ENCODE measurements at regions not wholly inside any gene's neighbourhood (a gene's known extent, or its start where the extent isn't known, plus 50 kb on each side); places are given as distances from the start of the nearest gene placed in this dataset.
"Not testable (repeated sequence)": the region's sequence is repeated elsewhere in the genome, so short reads cannot be mapped to it uniquely, and the experiment has no call there.

DNA sequence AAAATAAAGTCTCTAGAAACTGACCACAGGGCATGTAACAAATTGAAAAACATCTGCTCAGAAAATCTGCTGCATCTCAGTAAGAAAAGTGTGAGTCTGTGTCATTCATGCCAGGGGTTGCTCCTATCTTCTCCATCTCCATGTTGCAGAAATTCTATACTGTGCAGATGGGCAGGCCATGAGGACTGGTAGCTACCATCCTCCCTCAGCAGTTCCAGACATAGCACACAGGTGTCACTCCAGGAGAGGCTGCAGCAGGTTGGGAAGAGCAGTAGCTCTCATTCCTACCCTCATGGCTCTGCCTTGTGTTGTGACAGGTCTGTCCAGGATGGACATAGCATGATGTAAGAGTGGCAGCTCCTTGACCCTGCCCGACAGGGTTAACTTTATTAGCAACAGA, 173.4 kb downstream of the NDUFS4 start:
- peak; percentile 2 for DNase-seq

DNA sequence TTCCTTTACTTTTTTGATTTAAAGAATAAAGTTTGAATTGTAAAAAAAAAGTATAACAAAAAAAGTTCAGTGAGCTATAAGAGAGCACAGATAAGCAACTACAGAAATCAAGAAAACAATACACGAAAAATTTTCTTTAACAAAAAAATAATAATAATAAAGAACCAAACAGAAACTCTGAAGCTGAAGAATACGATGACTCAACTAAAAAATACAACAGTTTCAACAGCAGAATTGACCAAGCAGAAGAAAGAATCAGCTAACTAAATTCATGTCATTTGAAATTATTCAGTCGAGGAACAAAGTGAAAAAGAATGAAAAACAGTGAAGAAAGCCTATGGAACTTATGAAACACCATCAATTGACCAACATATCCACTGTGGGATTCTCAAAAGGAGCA, 177.7 kb downstream of the NDUFS4 start:
- no peak for DNase-seq

DNA sequence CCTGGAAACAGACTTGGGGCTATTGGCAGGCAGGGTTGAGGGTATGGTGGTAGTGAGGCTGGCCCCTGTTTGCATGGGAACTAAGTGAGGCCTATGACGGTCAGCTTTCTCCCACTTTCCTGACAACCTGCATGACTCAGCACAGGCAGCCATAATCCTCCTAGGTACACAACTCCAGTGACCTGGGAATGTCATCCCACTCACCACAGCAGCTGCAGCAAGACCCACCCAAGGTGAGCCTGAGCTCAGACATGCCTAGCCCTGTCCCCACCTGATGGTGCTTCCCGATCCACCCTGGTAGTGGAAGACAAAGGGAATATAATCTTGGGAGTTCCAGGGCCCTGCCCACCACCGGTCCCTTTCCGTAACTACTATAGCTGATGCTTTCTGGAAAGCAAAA, 178.7 kb downstream of the NDUFS4 start:
- DNase-seq = no peak

DNA sequence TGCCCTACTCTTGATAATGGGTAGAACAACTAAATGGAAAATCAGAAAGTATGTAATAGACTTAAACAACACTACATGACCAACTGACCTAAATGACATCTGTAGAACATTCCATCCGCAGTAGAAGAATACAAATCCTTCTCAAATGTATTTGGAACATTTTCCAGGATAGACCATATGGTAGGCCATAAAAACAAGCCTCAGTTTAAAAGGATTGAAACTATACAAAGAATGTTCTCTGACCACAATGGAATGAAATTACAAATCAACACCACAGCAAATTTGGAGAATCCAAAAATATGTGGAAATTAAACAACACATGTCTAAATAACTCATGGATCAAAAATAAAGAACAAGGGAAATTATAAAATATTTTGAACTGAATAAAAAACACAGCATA, 189.2 kb downstream of the NDUFS4 start:
- DNase-seq = no peak

DNA sequence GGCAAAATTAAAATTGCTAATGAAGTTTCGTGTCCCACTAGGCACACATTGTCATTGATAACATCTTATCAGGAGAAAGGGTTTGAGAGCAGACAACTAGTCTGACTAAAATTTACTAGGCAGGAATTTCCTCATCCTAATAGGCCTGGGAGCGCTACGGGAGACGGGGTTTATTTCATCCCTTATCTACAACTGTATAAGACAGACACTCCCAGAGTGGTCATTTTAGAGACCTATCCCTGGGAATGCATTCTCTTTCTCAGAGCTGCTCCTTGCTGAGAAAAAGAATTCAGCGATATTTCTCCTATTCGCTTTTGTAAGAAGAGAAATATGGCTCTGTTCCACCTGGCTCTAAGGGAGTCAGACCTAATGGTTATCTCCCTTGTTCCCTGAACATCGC, 191.8 kb downstream of the NDUFS4 start:
- not testable (repeated sequence) for DNase-seq

DNA sequence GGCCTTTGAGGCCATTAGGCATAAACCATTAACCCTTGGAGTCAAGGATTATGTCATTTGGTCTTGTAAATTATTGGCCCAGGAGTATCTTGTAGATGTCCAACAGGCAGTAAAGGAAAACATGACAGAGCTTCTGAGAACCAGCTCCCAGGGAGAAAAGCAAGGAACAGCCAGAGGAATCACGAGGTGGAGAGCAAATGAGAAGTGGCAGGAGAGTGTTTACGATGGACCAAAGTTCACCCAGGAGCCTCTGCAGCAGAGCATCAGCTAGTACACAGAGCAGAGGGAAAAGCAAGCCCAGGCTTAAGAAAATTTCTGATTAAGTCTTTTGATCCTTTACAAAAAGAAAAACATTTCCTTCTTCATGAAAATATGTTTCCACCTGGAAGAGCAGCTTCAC, 206.2 kb downstream of the NDUFS4 start:
- no peak for DNase-seq

DNA sequence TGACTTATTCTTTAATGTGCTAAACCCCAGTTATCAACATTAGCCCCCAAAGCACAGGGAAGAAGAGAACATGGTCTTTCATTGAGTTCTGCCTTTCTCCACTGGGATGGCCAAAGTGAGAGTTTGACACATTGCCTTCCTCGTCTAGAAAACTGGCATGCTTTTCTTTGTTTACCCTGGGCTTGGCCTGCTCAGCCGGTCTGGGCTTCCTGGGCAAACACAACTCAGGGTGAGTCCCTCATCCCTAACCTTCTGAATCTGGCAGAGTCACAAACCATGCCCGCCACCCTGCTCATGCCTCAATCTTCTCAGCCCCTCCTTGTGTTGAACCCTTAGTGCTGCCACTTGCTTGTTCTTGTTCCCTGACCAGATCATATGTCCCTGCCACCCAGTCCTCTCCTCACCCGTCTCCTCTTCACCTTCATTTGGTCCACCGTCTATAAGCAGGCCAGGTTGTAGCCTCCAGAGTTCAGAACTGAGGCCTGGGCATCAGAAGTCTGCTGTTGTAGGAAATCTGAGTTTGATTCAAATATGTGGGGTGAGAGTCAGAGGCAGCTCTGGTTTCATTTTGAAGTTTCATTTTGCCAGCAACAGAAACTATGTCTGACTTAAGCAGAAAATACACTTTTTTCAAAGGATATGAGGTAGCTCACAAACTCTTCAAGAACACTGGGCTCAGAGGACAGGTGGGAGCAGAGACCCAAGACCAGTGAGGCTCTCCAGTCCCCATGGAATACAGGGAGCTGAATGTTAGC, 217.6 kb downstream of the NDUFS4 start:
- DNase-seq = no peak

DNA sequence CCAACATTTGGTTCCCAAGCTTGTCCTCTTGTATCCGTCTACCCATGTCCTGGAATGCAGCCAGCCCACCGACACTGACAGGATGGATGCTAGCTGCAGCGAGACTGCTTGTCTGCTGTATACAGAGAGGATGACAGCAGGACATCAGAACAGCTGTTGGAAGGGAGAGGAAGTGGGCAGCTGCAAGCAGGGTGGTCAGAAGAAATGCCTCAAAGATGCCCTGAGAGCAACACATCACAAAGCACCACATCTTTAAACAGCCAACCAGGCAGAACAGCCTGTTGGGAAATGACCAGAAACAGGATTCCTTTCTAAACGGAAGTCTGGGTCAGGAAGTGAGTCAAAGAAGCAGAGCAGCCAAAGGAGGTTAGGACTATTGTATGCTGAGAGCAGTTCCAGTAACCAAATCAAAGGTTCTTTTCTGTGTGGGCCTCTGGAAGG, 219.1 kb downstream of the NDUFS4 start:
- no peak for DNase-seq

DNA sequence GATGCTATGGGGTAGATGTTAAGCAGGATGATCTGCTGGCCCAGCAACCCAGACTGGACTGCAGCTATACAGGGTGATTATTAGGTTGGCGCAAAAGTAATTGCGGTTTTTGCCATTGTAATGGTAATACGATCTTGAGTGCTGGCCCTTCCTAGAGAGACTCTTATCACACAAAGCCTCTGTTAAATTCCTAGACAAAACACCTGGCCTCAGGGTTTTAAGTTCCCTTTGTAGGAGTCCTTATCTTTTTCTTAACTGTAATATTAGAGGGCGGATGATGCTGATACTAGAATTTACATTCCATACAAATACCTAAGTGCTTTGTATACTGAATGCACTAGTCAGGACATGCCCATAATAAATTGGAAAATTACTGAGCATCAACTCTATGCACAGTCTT, 222.2 kb downstream of the NDUFS4 start:
- no peak for DNase-seq

DNA sequence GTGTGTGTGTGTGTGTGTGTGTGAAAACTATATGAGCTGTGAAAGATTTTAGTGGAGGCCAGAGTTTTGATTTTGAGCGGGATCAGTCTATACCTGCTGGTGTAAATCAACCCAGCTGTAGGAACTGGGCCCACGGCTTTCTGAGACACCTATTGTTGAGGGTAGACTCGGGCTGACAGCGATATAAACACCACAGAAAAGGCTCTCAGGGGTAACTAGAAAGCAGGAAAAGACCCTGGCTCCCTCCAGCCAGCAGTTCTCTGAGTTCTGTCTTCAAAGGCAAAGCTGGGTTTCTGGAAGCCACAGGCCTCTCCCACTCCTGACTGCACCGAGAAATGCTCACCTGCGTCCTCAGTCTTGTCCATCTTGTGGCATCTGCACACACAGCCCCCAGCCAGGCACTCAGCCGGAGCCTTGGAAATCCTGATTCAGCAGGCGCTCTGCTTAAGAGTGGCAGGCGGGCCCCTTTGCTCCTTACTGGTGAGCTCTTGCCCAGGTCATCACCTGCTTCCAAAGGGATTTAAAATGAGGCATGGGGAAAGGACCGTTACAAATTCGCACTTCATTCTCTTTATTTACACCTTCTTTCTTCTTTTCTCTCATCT, 223.3 kb downstream of the NDUFS4 start:
- DNase-seq = no peak

DNA sequence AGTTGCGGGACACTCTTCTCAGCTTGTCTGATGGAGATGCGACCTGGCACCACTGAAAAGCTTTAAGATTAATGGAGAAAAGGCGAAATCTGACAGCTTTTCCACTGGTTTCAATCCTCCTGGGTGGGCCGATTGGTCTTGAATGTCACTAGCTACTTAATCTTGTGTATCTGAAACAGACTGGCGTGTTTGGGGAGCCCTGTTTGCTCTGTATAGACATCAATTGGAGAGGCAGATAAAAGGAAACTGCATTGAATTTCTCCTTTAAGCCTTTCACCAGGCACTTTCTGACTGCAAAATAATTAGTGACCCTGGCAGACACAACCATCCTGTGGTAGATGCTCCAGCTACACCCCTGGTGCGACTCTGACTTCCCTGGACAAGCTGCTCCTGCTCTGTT, 224.2 kb downstream of the NDUFS4 start:
- DNase-seq = no peak

DNA sequence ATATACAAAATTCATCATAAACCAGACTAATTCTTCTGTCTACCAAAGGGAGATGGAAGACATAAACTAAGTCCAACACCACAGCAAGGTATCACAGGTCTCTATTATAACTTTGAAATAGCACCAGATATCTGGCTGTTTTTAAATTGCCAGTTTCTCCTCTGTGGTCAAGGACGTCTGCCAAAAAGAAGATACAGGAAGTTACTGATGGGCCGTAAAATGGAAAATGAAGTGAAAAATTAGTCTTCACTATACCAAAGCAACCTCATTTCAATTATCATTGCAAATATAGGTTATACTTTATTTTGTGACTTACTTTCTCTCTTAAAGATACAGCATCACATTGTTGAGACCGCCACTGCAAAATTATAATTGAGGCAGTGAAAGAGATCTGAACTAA, 225.5 kb downstream of the NDUFS4 start:
- no peak for DNase-seq

DNA sequence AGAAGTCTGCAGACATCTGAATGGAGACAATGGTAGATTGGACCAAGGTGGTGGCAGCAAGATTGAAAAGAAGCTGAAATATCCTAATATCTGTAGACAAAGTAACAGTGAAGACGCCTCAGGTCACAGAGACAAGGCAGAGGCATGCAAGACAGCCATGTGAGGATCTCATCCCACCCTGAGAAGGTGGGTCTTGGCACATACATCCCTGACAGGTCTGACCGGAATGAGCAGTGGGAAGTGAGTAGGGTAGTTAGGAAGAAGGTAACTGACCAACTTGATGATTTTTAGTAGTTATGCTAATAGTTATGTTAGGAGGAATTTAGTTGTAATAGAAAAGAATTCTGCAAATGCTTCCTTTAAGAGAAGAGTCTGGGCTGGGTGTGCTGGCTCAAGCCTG, 229.6 kb downstream of the NDUFS4 start:
- DNase-seq = no peak

DNA sequence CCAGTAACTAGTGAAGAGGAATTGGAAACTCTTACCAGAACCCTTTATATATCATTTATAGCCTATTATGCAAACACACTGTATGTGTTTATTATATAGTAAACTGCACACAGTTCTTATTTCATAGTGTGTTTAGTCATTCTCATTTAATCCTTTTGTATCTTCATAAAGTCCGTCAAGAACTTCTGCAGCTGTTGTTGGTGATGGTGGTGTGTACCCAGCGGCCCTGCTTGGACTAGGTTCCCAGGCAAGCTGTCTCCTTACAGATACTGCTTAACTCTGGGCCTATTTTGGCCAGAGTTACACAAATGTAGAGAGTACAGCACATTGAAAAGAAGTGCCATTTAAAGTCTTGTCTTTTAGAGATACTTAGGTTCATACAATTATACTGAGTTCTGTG, 231.9 kb downstream of the NDUFS4 start:
- DNase-seq = no peak

DNA sequence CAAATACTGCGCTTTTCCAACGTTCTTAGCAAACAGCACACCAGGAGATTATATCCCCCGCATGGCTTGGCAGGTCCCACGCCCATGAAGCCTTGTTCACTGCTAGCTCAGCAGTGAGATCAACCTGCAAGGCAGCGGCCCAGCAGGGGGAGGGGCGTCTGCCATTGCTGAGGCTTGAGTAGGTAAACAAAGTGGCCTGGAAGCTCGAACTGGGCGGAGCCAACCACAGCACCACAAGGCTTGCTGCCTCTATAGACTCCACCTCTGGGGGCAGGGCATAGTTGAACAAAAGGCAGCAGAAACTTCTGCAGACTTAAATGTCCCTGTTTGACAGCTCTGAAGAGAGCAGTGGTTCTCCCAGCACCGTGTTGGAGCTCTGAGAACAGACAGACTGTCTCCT, 239.2 kb downstream of the NDUFS4 start:
- not testable (repeated sequence) for DNase-seq

DNA sequence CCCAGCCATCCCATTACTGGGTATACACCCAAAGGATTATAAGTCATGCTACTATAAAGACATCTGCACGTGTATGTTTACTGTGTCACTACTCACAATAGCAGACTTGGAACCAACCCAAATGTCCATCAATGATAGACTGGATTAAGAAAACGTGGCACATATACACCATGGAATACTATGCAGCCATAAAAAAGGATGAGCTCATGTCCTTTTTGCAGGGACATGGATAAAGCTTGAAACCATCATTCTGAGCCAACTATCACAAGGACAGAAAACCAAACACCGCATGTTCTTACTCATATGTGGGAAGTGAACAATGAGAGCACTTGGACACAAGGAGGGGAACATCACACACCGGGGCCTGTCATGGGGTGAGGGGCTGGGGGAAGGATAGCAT, 248.0 kb downstream of the NDUFS4 start:
- not testable (repeated sequence) for DNase-seq

DNA sequence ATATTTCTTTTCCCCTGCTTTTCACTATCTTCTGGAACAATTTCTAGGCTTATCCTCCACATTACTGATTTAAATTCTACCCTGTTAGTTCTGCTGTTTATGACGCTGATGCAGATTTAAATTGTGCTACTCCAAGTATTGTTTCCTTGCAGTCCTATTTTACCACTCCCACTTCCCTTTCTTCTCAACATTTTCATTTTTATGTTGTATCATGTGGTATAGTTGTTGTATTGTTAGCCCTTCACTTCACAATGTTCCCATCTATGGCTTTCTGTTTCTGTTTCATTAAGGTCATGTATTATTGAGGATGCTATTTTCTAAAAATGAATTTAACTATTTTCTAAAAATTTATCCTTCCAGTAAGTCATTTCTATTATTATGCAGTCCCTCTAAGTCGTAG, 254.4 kb downstream of the NDUFS4 start:
- no peak for DNase-seq

DNA sequence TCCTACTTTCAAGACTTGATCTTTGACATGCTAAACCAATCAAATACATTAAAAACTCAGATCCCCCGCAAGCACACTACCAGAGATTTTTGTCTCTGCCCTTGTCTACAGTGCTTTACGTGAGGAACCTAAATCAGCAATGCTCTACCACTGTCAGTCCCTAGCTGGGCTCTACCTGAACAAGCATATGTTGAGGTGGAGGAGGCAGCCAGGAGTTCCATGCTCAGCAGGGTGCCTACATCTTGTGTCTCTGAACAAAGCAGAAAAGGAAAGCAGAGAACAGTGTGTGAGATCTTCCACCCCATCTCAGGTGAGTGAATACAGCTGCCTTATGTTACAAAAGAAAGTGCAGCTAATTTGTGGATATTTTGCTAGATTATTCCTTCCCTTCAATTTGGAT, 255.0 kb downstream of the NDUFS4 start:
- no peak for DNase-seq

DNA sequence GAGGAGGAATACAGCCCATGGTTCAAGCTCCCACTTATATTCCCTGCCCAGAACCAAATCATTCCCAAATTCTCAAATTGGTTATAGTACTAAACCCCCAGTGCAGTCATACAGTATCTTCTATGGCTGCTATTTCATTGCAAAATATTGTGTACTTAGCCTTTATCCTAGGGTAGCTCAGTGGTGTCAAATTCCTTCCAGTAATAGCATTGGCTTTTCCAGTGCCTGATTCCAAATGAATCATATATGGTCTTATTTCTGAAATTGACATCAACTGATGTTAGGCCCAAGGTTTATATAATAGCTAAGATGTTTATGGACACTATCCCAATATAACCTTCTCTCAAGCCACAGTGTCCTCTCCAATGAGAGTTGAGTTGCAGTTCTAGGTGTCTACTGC, 256.7 kb downstream of the NDUFS4 start:
- DNase-seq = no peak

DNA sequence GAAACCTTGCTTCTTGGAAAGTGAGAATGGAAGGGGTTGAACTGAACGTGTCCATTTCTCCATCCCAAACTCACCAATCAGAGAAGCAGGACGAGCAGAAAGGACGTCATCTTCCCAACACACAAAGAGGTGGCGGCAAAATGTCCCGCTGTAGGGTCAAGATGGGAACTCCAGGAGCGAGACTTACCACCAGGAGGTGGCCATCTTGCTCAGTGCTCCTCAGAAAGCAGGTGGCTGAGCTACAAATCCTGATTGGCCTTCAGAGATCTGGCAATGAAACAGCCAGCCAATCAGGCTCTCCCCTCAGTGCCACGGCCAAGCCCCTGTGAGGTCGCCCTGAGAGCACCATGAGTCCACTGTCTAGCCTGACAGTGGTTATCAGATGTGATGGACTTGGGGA, 259.0 kb downstream of the NDUFS4 start:
- no peak for DNase-seq

DNA sequence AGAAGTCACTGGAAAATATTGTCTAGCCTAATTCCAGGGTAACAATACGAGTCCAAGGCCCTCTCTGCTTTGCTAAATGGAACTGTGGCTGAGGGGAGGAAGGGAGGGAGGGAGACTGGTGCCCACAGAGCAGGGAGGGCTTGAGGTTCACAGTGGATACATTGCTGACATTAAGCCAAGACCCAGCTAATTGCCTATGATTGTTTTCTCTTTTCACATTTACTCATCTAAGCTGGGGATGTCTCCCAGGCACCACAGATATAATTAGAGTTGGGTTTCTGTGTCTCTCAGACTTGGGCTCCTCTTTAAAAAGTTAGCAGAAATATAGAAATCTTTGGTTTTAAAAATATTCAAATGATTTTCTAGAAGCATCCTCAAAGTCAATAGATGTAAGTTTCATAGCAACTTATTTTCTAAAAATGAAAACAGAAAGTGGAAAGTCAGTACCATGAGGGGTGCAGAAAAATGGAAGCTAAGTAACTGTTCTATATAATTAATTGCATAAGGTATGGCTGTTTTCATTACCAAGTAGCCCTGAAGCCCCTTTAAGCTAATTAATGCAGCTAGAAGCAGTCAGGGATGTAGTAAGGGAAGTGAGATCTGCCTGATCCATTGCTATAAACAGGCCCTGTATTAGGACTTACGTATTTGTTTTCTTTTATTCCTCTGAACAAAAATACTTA, 259.8 kb downstream of the NDUFS4 start:
- peak; percentile 14 for DNase-seq

DNA sequence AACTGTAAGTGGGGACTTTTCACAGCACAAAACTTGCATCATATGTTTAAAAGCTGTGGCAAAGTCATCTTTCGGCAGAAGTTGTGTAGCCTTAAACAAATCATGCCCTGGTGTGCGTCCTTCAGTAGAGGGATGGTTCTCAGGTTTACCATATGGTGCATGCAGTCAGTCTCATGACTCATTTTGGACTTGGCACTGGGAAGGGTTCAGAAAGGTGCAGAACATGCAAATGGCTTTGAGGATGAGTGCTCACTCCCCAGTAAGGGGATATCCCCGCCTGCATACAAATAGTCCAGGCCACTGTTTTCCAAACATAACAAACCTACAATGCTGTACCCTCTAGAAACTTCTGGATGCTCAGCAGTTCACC, 260.3 kb downstream of the NDUFS4 start:
- DNase-seq = no peak

DNA sequence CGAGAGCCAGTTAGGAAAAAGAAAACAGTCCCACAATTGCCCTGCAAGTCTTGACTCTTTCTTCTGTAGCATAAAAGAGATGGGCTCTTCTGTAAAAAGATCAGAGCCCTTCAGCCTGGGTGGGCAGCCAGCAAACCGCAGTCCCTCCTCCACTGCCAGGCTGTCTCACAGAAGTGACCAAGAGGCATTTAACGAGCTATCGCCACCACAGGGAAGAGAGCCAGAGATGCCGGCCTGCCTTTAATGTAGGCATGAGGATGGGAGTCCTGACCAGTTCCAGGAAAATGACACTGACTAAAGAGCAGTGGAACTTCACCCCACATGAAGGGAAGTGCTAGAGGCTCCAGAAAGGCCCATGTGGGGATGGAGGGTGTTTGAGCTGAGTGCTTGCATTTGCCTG, 264.6 kb downstream of the NDUFS4 start:
- no peak for DNase-seq

DNA sequence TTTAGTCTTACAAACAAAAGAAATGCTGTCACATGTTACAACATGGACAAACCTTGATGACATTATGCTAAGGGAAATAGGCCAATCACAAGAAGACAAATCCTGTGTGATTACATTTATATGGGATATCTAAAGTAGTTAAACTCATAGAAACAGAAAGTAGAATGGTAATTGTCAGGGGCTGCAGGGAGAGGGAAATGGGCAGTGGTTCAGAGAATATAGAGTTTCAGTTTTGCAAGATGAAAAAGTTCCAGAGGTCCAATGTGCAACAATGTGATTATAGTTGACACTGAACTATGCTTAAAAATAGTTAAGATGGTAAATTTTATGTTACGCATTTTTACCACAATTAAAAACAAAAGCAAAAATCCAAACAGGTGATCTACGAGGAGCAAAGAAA, 265.5 kb downstream of the NDUFS4 start:
- no peak for DNase-seq

DNA sequence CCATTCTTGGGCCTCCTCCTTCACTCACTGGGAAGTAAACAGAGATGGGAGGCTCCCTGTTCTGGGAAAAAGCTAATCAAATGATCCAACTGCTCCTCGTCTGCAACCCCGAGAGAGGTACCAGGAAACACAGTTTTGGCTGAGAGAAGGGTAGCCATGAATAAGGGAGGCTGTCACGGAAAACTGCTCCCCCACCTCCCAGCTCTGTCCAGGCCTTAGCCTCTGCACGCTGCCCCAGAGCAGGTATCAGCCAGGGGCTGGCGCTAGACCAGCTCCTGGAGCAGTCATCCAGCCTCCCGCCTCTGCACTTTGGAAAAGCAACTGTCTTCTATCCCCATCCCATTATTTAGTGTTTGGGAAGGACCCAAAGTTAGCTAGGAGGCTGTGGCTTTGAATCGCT, 266.1 kb downstream of the NDUFS4 start:
- DNase-seq = no peak
